Retinal pigment epithelial cell (primary cell): ENCODE measurements at regions not wholly inside any gene's neighbourhood (a gene's known extent, or its start where the extent isn't known, plus 50 kb on each side); places are given as distances from the start of the nearest gene placed in this dataset.

Source experiments
- DNase-seq: peaks from one replicate; pipeline ENCODE4 v3.0.0-alpha.2; 2010; ENCODE audit warnings: low read depth
- H3K4me3 ChIP-seq: 2 replicates; pipeline ENCODE4 v1.5.1; 2011; ENCODE audit warnings: mild to moderate bottlenecking, low read length, control low read depth, moderate library complexity
- TF ChIP-seq, protein P1 (sequence below): conservative IDR thresholded peaks from 2 replicates; pipeline ENCODE4 v1.5.1; 2011; ENCODE audit warnings: low read depth, low read length, control low read depth, inconsistent platforms

DNA sequence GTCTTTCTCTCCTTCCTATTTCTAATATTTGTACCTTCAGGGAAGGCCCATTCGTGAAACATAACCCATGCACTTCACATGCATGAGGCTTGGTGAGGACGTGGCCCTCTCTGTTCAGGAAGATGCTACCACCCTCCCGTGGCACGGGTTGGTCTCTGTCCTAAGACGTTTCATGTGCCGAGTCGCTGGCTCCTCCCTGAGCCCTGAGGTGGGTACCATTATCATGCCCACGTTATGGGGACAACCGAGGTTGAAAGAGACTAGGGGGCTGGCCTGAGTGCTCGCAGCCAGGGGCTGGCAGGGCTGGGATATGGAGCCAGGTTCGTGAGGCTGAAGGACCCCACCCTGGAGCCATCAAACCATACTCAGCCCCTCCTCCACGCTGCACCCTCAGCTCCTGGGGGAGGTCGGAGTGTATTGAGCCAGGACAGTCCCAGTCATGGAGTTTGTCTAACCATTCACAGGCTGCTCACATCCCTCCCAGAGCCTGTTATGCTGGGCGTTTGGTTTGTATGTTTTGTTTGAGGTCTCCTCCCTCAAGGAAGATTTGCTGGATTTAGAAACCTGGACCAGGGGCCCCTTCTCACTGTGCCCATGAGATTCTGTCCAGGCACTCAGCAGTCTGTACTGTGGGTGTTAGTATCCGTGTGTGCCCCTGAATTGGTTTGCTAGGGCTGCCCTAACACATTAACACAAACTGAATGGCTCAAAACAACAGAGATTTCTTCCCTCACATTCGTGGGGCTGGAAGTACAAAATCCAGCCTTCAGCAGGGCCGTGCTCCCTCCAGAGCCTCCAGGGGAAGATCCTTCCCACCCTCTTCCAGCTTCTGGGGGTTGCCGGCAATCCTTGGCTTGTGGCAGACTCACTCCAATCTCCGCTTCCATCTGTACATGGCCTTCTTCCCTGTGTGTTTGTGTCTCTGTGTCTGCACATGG lies 88.3 kb downstream of the ANKRD60 start:
- TF ChIP-seq, protein P1, sequence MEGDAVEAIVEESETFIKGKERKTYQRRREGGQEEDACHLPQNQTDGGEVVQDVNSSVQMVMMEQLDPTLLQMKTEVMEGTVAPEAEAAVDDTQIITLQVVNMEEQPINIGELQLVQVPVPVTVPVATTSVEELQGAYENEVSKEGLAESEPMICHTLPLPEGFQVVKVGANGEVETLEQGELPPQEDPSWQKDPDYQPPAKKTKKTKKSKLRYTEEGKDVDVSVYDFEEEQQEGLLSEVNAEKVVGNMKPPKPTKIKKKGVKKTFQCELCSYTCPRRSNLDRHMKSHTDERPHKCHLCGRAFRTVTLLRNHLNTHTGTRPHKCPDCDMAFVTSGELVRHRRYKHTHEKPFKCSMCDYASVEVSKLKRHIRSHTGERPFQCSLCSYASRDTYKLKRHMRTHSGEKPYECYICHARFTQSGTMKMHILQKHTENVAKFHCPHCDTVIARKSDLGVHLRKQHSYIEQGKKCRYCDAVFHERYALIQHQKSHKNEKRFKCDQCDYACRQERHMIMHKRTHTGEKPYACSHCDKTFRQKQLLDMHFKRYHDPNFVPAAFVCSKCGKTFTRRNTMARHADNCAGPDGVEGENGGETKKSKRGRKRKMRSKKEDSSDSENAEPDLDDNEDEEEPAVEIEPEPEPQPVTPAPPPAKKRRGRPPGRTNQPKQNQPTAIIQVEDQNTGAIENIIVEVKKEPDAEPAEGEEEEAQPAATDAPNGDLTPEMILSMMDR: no peak
- no peak overlapping the region for H3K4me3 ChIP-seq
- no peak for DNase-seq

DNA sequence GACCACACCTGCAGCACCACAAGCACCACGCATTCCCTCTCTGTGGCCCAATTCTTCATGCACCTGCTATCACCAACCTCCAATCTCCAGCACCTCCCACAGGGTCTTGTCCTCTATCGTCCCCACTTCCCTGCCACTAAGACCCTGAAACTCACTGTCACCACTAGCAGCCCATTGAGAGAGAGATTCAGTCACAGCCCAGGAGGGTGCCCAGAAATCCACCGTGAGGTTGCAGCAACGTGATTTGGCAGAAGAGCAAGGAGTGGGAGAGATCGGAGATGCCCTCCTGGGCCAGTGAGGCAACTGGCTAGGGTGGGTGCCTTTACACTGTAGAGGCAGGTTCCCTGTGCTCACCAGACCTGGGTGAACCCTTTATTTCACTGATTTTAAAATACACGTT lies 90.1 kb downstream of the ANKRD60 start:
- no peak for DNase-seq
- H3K4me3 ChIP-seq: no peak overlapping the region
- TF ChIP-seq, protein P1: no peak

DNA sequence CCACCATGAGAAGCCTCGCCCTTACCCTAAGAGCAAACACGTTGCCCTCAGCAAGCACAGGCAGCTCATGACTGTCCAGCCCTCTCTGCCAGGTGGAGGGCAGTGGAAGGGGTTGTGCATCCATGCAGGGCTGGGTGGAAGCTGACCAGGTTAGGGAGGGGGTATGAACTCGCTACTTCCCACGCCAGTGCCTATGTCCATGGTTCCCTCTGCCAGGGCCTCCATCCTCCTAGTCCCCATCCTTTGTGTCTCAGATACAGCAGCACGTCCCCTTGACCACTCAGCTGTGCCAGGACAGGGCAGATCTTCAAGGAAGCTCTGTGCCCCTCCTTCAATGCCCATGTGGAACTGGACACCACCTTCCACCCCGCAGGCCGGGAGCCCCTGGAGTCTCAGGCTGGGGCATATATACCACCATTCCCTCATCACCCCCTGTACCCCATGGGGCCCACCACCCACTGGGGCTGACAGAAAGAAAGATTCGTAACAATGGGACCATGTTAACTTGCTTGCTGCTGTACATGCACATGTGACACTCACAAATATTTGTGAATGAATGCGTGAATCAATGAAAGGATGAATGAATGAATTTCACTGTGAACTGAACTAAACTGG lies 90.7 kb downstream of the ANKRD60 start:
- TF ChIP-seq, protein P1: no peak
- H3K4me3 ChIP-seq: no peak overlapping the region
- no peak for DNase-seq

DNA sequence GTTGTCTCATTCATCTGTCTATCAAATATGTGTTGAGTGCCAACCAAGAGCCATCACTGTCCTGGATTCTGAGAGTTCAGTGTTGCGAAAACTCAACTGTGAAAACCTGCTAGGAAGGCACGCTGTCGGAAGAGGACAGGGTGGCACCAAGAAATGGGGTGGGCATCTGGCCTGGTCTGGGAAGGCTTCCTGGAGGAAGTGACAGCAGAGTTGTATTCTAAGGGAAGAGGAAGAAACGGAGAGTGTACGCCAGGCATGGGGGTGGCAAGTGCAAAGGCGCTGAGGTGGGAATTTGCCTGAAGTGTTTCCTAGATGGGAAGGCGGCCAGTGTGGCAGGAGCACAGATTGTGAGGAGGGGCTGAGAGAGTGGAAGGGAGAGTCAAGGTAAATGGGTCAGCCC lies 91.2 kb downstream of the ANKRD60 start:
- TF ChIP-seq, protein P1: no peak
- DNase-seq: no peak
- no peak overlapping the region for H3K4me3 ChIP-seq

DNA sequence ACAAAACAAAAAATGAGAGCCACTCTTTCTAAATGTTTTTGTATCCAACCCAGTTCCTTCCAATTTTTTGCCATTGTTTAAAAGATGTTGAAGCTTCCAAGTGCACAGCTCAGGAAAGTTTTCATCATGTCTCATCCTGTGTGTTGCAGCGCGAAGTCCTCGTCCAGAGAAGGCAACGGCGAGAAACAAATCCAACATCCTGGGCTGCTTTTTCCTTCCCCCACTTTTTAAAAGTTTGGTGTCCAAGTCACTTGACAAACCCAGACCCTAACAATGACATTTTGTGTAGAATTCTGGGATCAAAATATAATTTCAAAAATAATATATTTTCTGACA lies 92.3 kb downstream of the ANKRD60 start:
- DNase-seq: no peak
- TF ChIP-seq, protein P1: no peak
- H3K4me3 ChIP-seq: no peak overlapping the region

DNA sequence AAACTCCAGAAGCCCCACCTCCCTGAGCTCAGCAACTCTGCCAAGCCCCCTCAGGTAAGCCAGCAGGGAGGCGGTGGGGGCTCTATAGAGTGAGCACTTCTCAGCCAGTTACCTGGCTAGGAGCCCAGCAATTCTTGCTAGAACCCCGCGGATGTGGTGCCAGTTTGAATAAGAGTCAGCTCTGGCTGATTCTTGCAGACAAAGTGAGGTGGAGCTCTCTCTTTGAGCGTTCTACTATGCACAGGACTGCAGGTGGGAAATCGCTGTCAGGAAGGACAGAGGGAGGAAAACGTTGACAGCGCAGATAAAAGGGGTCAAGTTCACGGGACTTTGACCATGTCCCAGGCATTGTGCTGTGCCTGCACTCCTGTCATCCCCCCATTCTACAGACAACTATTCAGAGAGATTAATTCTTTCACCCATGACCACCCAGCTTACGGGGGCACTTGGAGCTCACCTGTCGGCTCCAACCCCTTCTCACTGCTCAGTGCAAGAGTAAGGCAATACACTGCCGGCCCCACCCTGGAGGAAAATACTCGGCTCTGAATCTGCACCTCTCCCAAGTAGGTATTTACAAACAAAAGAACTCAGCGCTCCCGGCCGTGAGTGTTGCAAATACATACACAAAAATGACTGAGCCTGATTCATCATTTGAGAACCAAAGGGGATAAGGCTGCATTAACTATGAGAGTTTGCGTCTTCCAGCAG lies 92.9 kb downstream of the ANKRD60 start:
- TF ChIP-seq, protein P1: no peak
- DNase-seq: no peak
- no peak overlapping the region for H3K4me3 ChIP-seq
